ENCODE measurements at regions not wholly inside any gene's neighbourhood (a gene's known extent, or its start where the extent isn't known, plus 50 kb on each side); places are given as distances from the start of the nearest gene placed in this dataset.

DNA sequence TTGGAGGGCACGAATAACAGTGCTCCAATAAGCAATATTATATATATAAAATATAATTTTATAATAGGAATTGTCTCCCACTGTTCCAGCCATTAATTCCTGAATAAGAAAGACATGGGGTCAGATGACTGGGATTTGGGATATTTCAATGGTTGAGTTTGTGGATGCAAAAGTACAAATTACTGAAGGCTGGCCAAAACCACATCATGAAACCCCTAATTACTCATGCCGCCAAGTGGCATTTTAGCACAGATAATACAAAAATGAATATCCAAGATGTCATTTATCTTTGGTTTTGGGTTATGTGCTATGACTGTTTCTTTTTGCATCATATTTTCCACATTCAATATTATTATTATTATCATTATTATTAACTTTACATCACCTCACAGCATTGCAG lies 261.4 kb upstream of the TBX3 start:
- POLR2A ChIA-PET (ENCODE audit: partially characterized antibody), result no interaction called here
- Histone ChIP-seq H3K27ac (ENCODE audit: low read depth, low read length) (no peak overlapping the region), H3K9ac (replicated peaks in 1 of 4; ENCODE audit: extremely low read depth in 1 of 4, low read depth in 3 of 4, low read length in 3 of 4) (no peak overlapping the region), H3K9me3 (ENCODE audit: insufficient read depth in 2 of 2, low read depth in 1 of 2, low read length in 1 of 2) (no peaks in the 10 kb centered on the region), H2BK20ac (ENCODE audit: low read length) (no peak overlapping the region), H2BK15ac (ENCODE audit: low read length) (no peak overlapping the region), H4K5ac (ENCODE audit: insufficient read length, low read depth, low read length) (no peak overlapping the region), H2AK5ac (ENCODE audit: low read depth, low read length) (no peak overlapping the region), H3K56ac (replicated peaks; ENCODE audit: insufficient read length, low read depth, low read length) (no peak overlapping the region), H3K27me3 (replicated peaks in 1 of 4; ENCODE audit: control insufficient read depth in 3 of 4, extremely low read depth in 1 of 4, insufficient read depth in 3 of 4, low read length in 3 of 4) (no peaks in the 10 kb centered on the region), H3K4ac (replicated peaks; ENCODE audit: insufficient read length, low read depth, low read length) (no peak overlapping the region), H3K79me2 (ENCODE audit: control insufficient read depth in 1 of 2, insufficient read depth in 2 of 2, low read length in 2 of 2) (no peaks in the 10 kb centered on the region), H3K4me3 (ENCODE audit: extremely low read depth in 1 of 4, insufficient read depth in 2 of 4, low read depth in 3 of 4, low read length in 4 of 4) (no peak overlapping the region), H4K91ac (replicated peaks; ENCODE audit: insufficient read length, low read length) (no peak overlapping the region), H3K4me1 (replicated peaks in 1 of 4; ENCODE audit: control insufficient read depth in 3 of 4, insufficient read depth in 4 of 4, low read length in 3 of 4) (no peaks in the 10 kb centered on the region), H2BK5ac (ENCODE audit: low read depth, low read length) (no peak overlapping the region), H3K36me3 (ENCODE audit: control insufficient read depth in 2 of 4, insufficient read depth in 4 of 4, low read length in 3 of 4) (no peaks in the 10 kb centered on the region), H4K20me1 (replicated peaks in 1 of 2; ENCODE audit: control insufficient read depth in 1 of 2, insufficient read depth in 2 of 2, low read length in 2 of 2) (no peaks in the 10 kb centered on the region), H2AFZ (ENCODE audit: low read length) (no peak overlapping the region), H2BK12ac (ENCODE audit: low read depth, low read length) (no peak overlapping the region), H3K18ac (ENCODE audit: extremely low read depth, low read length) (no peak overlapping the region), H3K4me2 (ENCODE audit: insufficient read depth in 1 of 2, low read depth in 2 of 2, low read length in 2 of 2) (no peak overlapping the region), H2BK120ac (replicated peaks; ENCODE audit: low read depth, low read length) (no peak overlapping the region), H3K23ac (ENCODE audit: insufficient read length) (no peak overlapping the region), H3K79me1 (ENCODE audit: low read depth, low read length) (no peaks in the 10 kb centered on the region), H3K23me2 (ENCODE audit: low read depth, low read length) (no peaks in the 10 kb centered on the region), H3K14ac (ENCODE audit: insufficient read length) (no peak overlapping the region), H4K8ac (ENCODE audit: extremely low read depth, insufficient read depth, low read length) (no peak overlapping the region)
- FAIRE-seq (no peak), DNase-seq (ENCODE audit: low read depth in 1 of 2, low spot score in 2 of 2) (no peak)
- TF ChIP-seq BCL11A (IDR thresholded peaks at IDR 0.05; ENCODE audit: low read depth in 2 of 2, low read length in 2 of 2) (no peak), PHF8 (conservative IDR thresholded peaks at IDR 0.05; ENCODE audit: low read depth, low read length) (no peak), GABPA (IDR thresholded peaks at IDR 0.05; ENCODE audit: borderline replicate concordance, insufficient read depth, low read length) (no peak), HDAC6 (IDR thresholded peaks at IDR 0.05; ENCODE audit: low read depth, low read length) (no peak), BRCA1 (IDR thresholded peaks at IDR 0.05; ENCODE audit: low read depth, low read length) (no peak), EGR1 (IDR thresholded peaks at IDR 0.05; ENCODE audit: borderline replicate concordance, low read depth, low read length) (no peak), TEAD4 (IDR thresholded peaks at IDR 0.05; ENCODE audit: low read depth, low read length) (no peak), ASH2L (IDR thresholded peaks at IDR 0.05; ENCODE audit: low read length) (no peak), CEBPB (IDR thresholded peaks at IDR 0.05; ENCODE audit: low read depth, low read length) (no peak)
- CTCF ChIA-PET (ENCODE audit: partially characterized antibody), result no interaction called here
- WGBS, 2 experiments (ENCODE audit: extremely low coverage in 1 of 2, insufficient coverage in 1 of 2, insufficient read length in 1 of 2, insufficient replicate concordance in 2 of 2, low coverage in 1 of 2, low lambda C conversion rate in 2 of 2, missing lambda C conversion rate in 1 of 2), result 87% methylated on average over 2 of the region's 2 CpGs; no CpG with 5 or more reads in 1 of the 2 experiments

All from H1 (cell line).